ENCODE measurements at regions not wholly inside any gene's neighbourhood (a gene's known extent, or its start where the extent isn't known, plus 50 kb on each side); places are given as distances from the start of the nearest gene placed in this dataset.

- no peak for ATAC-seq
- intact Hi-C loops (cut with DNase I) = no loop called here
Measured at GRCh38 chr6:54770328-54770727, 76.2 kb upstream of the FAM83B start.

GRCh38 chr6:54771968-54772367, 74.6 kb upstream of the FAM83B start:
- DNase-seq = no peak
- intact Hi-C loops (cut with DNase I) = no loop called here
- ATAC-seq = no peak

More at GRCh38 chr6:54770328-54770727, 76.2 kb upstream of the FAM83B start:
- no peak for DNase-seq

- intact Hi-C loops (cut with DNase I) = no loop called here
- ATAC-seq = no peak
- no peak for DNase-seq
Measured at GRCh38 chr6:54772610-54773009, 74.0 kb upstream of the FAM83B start.

- intact Hi-C loops (cut with DNase I) = no loop called here
- ATAC-seq (no peak), DNase-seq (no peak)
Measured at GRCh38 chr6:54775576-54775975, 71.0 kb upstream of the FAM83B start.

- ATAC-seq = no peak
- no peak for DNase-seq
- intact Hi-C loops (cut with DNase I) = no loop called here
Measured at GRCh38 chr6:54776891-54777290, 69.7 kb upstream of the FAM83B start.

- intact Hi-C loops (cut with DNase I) = no loop called here
- DNase-seq (no peak), ATAC-seq (no peak)
Measured at GRCh38 chr6:54778731-54779130, 67.8 kb upstream of the FAM83B start.

- no peak for ATAC-seq
- no peak for DNase-seq
- intact Hi-C loops (cut with DNase I) = no loop called here
Measured at GRCh38 chr6:54784011-54784410, 62.6 kb upstream of the FAM83B start.

GRCh38 chr6:54786154-54786553, 60.4 kb upstream of the FAM83B start:
- intact Hi-C loops (cut with DNase I) = no loop called here
- DNase-seq = no peak
- no peak for ATAC-seq

- intact Hi-C loops (cut with DNase I) = no loop called here
- no peak for DNase-seq
- no peak for ATAC-seq
Measured at GRCh38 chr6:54787825-54788224, 58.7 kb upstream of the FAM83B start.
